GM06990 (cell line): ENCODE measurements at regions not wholly inside any gene's neighbourhood (a gene's known extent, or its start where the extent isn't known, plus 50 kb on each side); places are given as distances from the start of the nearest gene placed in this dataset.

ENCODE experiments used
- DNase-seq: peaks from one replicate; pipeline ENCODE4 v3.0.0-alpha.2; 2011; ENCODE audit not compliant: insufficient read length; ENCODE audit errors: extremely low read depth
- H3K27me3 ChIP-seq: replicated peaks from 2 replicates; pipeline ENCODE4 v1.6.0; 2011; ENCODE audit warnings: low read length; ENCODE audit not compliant: control insufficient read depth, insufficient read depth
- H3K36me3 ChIP-seq: 2 replicates; pipeline ENCODE4 v1.5.1; 2011; ENCODE audit warnings: low read length; ENCODE audit not compliant: control insufficient read depth, insufficient read depth
- H3K4me3 ChIP-seq: replicated peaks from 2 replicates; pipeline ENCODE4 v1.5.1; 2011; ENCODE audit warnings: low read depth, mild to moderate bottlenecking, control low read depth, low read length
- TF ChIP-seq, protein P1 (sequence below): IDR thresholded peaks from 2 replicates; pipeline ENCODE4 v1.5.1; 2011; ENCODE audit warnings: low read length, control low read depth, mild to moderate bottlenecking, inconsistent platforms; ENCODE audit not compliant: insufficient read depth, poor library complexity, severe bottlenecking

DNA sequence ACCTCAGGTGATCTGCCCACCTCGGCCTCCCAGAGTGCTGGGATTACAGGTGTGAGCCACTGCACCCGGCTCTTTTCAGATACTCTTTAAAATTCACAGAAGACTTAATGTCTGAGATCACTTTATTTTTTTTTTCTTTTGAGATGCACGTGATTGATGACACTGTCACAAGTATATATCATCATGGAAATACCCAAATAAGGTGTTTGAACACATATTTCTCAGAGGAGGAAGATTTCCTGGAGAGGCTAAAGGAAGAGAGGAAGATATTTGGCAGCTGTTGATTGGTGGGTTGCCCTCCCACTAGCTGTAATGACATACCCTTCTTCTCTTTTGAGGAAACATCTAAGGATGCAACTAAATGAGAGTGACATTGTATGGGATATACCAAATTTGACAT lies 225.9 kb upstream of the CITED2 start:
- Histone ChIP-seq H3K36me3 (no peaks in the 10 kb centered on the region), H3K27me3 (no peaks in the 10 kb centered on the region), H3K4me3 (no peak overlapping the region)
- peak; percentile 15 for DNase-seq
- TF ChIP-seq, protein P1, sequence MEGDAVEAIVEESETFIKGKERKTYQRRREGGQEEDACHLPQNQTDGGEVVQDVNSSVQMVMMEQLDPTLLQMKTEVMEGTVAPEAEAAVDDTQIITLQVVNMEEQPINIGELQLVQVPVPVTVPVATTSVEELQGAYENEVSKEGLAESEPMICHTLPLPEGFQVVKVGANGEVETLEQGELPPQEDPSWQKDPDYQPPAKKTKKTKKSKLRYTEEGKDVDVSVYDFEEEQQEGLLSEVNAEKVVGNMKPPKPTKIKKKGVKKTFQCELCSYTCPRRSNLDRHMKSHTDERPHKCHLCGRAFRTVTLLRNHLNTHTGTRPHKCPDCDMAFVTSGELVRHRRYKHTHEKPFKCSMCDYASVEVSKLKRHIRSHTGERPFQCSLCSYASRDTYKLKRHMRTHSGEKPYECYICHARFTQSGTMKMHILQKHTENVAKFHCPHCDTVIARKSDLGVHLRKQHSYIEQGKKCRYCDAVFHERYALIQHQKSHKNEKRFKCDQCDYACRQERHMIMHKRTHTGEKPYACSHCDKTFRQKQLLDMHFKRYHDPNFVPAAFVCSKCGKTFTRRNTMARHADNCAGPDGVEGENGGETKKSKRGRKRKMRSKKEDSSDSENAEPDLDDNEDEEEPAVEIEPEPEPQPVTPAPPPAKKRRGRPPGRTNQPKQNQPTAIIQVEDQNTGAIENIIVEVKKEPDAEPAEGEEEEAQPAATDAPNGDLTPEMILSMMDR, result no peak

DNA sequence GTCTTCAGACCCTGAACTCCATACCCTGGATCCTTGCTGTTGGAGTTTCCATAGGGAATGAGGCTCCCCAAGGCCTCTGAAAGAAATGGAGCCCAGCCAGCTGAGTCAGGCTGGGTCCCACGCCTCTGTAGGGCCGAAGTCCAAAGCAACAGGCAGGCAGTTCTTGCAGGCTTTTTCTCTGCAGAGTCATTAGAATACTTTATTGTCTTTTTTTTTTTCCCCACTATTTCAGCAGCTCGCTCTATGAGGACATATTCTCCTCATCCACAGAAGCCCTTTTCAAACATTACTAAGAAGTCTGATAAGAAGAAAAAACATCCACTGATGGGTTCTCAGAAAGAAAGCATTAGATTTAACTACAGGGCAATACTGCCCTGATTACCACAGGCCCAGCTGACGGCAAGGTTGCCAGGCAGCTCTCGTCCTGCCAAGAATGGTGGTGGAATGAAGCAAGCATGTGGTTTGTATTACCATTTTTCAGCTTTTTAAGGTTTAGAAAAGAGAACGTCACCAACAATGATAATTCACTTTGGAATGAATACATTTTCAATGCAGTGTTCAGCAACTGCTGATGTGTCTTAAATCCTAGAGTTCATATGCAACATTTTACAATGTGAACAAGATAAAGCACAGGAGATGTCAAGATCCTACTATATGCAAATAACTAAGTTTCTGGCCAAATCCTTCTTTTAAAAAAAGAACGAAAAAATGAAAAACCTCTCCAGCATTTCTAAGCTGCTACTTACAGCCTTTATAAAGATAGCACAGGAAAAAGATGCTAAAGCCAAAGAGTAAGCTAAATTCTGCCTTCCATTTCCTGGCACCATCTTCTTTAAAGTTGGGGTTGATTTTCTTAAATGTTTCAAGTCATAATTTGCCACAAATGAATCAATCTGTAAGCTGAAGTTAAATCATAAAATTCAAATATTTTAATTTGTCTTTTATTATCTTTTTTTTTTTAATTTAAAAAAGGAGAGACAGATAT lies 223.6 kb upstream of the CITED2 start:
- no peak for DNase-seq
- no peak overlapping the region for H3K4me3 ChIP-seq

DNA sequence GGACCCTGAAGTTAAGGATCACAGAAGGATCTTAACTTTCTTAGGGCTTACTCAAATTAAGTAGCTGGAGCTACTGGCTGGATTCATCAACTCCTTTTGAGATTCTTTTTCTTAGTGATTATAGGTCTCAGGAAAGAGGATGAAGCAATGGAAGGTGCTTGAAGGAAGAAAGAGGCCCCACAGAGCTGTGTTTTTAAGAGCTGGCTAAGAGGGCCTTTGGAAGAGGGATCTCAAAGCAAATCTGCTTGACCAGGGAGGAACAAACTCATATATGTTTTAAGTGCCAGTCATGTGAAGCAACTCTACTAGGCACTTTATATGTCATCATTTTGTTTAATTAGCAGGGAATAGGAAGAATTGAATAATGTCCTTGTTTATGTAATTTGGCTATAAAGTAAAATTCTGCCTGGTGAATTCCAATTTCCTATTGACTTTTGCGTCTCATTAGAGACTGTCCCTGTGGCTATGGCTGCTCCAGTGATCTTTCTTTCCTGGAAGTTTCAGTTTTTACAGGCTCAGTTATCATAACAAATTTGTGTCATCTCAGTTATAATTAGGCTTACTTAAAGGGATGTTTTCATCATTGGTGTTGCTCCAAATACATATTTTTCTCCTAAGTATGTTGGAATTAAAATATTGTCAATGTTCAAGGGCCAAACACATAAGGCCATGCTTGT lies 222.8 kb upstream of the CITED2 start:
- Histone ChIP-seq H3K36me3 (no peaks in the 10 kb centered on the region), H3K4me3 (no peak overlapping the region), H3K27me3 (no peaks in the 10 kb centered on the region)
- TF ChIP-seq, protein P1, result no peak
- no peak for DNase-seq

More for the DNA sequence above, 223.6 kb upstream of the CITED2 start:
- no peaks in the 10 kb centered on the region for H3K36me3 ChIP-seq
- no peaks in the 10 kb centered on the region for H3K27me3 ChIP-seq
- TF ChIP-seq, protein P1, result no peak

DNA sequence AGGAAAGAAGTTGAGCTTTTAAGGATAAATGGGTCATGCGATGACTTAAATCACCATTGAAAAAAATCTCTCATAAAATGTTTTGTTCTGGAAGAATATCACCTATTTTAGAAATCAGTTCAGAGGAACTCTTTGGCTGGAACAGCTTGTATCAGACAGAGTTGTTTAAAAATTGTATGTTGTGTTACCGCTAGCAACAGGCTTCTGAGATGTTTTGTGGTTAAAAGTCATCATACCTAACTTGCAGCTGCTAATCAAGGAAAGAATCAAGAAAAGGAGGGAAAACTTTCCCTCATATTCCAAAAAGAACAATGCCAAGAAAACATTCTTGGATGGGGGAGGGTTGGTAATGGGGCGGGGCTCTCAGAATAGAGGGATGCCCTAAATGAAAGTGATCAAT lies 220.7 kb upstream of the CITED2 start:
- DNase-seq, result no peak
- Histone ChIP-seq H3K36me3 (no peaks in the 10 kb centered on the region), H3K4me3 (no peak overlapping the region), H3K27me3 (no peaks in the 10 kb centered on the region)
- TF ChIP-seq, protein P1, result no peak

DNA sequence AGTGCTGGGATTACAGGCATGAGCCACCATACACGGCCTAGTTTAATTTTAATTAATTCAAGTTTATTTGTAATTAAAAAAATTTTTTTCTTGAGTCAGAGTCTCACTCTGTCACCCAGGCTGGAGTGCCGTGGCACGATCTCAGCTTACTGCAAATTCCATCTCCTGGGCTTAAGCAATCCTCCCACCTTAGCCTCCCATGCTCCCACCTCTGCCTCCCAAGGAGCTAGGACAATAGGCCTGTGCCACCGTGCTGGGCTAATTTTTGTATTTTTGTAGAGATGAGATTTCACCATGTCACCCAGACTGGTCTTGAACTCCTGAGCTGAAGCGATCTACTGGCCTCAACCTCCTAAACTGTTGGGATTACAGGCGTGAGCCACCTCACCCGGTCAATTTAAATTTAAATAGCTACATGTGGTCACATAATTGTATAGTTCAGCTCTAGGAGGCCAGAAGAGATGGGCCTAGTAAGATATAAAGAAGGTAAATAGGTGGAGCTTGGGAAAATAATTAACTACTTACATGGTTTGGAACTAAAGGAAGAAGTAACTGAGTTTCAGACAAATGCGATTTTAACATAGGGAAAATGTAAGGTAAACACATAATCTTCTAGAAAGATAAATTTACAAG lies 220.0 kb upstream of the CITED2 start:
- TF ChIP-seq, protein P1, result no peak
- H3K27me3 ChIP-seq, result no peaks in the 10 kb centered on the region
- H3K4me3 ChIP-seq, result no peak overlapping the region
- DNase-seq, result no peak
- H3K36me3 ChIP-seq, result no peaks in the 10 kb centered on the region
